ENCODE measurements at regions not wholly inside any gene's neighbourhood (a gene's known extent, or its start where the extent isn't known, plus 50 kb on each side); places are given as distances from the start of the nearest gene placed in this dataset.

GRCh38 chr11:45031912-45032519, 81.3 kb upstream of the TP53I11 start:
- 93 to 98% (median 93%) methylated on average over 2 of the region's 2 CpGs for WGBS, 3 donors
- no peak overlapping the region for H3K27ac ChIP-seq (ENCODE audit: low read depth, low read length)

- 65 to 89% (median 71%) methylated on average over 4 of the region's 4 CpGs for WGBS, 3 donors
- no peak overlapping the region for H3K27ac ChIP-seq (ENCODE audit: low read depth, low read length)
Observed at GRCh38 chr11:45035413-45035812, 84.7 kb upstream of the TP53I11 start.

- 90 to 98% (median 94%) methylated on average over 3 of the region's 3 CpGs for WGBS, 3 donors
- no peak overlapping the region for H3K27ac ChIP-seq (ENCODE audit: low read depth, low read length)
Observed at GRCh38 chr11:45036010-45036409, 85.3 kb upstream of the TP53I11 start.

GRCh38 chr11:45036733-45037132, 86.0 kb upstream of the TP53I11 start:
- WGBS, 3 donors = 81 to 84% (median 83%) methylated on average over 6 of the region's 6 CpGs
- H3K27ac ChIP-seq (ENCODE audit: low read depth, low read length) = no peak overlapping the region

- H3K27ac ChIP-seq (ENCODE audit: low read depth, low read length) = no peak overlapping the region
Observed at GRCh38 chr11:45037434-45038005, 86.8 kb upstream of the TP53I11 start.

GRCh38 chr11:45038923-45039322, 88.2 kb upstream of the TP53I11 start:
- no peak overlapping the region for H3K27ac ChIP-seq (ENCODE audit: low read depth, low read length)
- 86 to 97% (median 88%) methylated on average over 1 of the region's 1 CpG for WGBS, 3 donors

- 82 to 95% (median 92%) methylated on average over 7 of the region's 7 CpGs for WGBS, 3 donors
- H3K27ac ChIP-seq (ENCODE audit: low read depth, low read length) = no peak overlapping the region
Observed at GRCh38 chr11:45041596-45041995, 90.9 kb upstream of the TP53I11 start.

GRCh38 chr11:45042560-45042959, 91.9 kb upstream of the TP53I11 start:
- H3K27ac ChIP-seq (ENCODE audit: low read depth, low read length) = no peak overlapping the region
- WGBS, 3 donors = 61 to 77% (median 70%) methylated on average over 4 of the region's 4 CpGs

- no peak overlapping the region for H3K27ac ChIP-seq (ENCODE audit: low read depth, low read length)
- WGBS, 3 donors = 88 to 95% (median 91%) methylated on average over 12 of the region's 12 CpGs
Observed at GRCh38 chr11:45043755-45044475, 93.2 kb upstream of the TP53I11 start.

- no peak overlapping the region for H3K27ac ChIP-seq (ENCODE audit: low read depth, low read length)
- WGBS, 3 donors = 39 to 69% (median 46%) methylated on average over 19 of the region's 19 CpGs
Observed at GRCh38 chr11:45045683-45046471, 95.2 kb upstream of the TP53I11 start.

- 60 to 84% (median 65%) methylated on average over 6 to 7 of the region's 7 CpGs for WGBS, 3 donors
- H3K27ac ChIP-seq (ENCODE audit: low read depth, low read length) = no peak overlapping the region
Observed at GRCh38 chr11:45048313-45048841, 97.7 kb upstream of the TP53I11 start.

GRCh38 chr11:45048870-45049691, 97.4 kb upstream of the PRDM11 start:
- no peak overlapping the region for H3K27ac ChIP-seq (ENCODE audit: low read depth, low read length)
- 48 to 73% (median 49%) methylated on average over 22 of the region's 22 CpGs for WGBS, 3 donors

- 83 to 97% (median 94%) methylated on average over 7 of the region's 7 CpGs for WGBS, 3 donors
Observed at GRCh38 chr11:45050111-45050510, 96.3 kb upstream of the PRDM11 start.

GRCh38 chr11:45051621-45052020, 94.8 kb upstream of the PRDM11 start:
- 73 to 95% (median 79%) methylated on average over 4 of the region's 4 CpGs for WGBS, 3 donors
- no peak overlapping the region for H3K27ac ChIP-seq (ENCODE audit: low read depth, low read length)

More at GRCh38 chr11:45050111-45050510, 96.3 kb upstream of the PRDM11 start:
- no peak overlapping the region for H3K27ac ChIP-seq (ENCODE audit: low read depth, low read length)

GRCh38 chr11:45052361-45052760, 94.1 kb upstream of the PRDM11 start:
- 69 to 82% (median 72%) methylated on average over 6 of the region's 6 CpGs for WGBS, 3 donors
- no peak overlapping the region for H3K27ac ChIP-seq (ENCODE audit: low read depth, low read length)

- 83 to 87% (median 86%) methylated on average over 15 of the region's 15 CpGs for WGBS, 3 donors
- H3K27ac ChIP-seq (ENCODE audit: low read depth, low read length) = no peak overlapping the region
Observed at GRCh38 chr11:45053736-45054446, 92.5 kb upstream of the PRDM11 start.

- WGBS, 3 donors = 87 to 93% (median 90%) methylated on average over 8 of the region's 8 CpGs
- H3K27ac ChIP-seq (ENCODE audit: low read depth, low read length) = no peak overlapping the region
Observed at GRCh38 chr11:45054956-45055355, 91.5 kb upstream of the PRDM11 start.
